Activated CD8-positive, alpha-beta memory T cell treated with anti-CD3 and anti-CD28 coated beads for 24 hours (primary cell): ENCODE measurements at regions not wholly inside any gene's neighbourhood (a gene's known extent, or its start where the extent isn't known, plus 50 kb on each side); places are given as distances from the start of the nearest gene placed in this dataset.
"Not testable (repeated sequence)": the region's sequence is repeated elsewhere in the genome, so short reads cannot be mapped to it uniquely, and the experiment has no call there.

ENCODE experiments used
- DNase-seq: peaks from one replicate; pipeline ENCODE4 v3.0.0-alpha.2; 2020

- DNase-seq, result no peak
Measured at GRCh38 chr7:16318989-16319915, 102.1 kb downstream of the CRPPA start.

- no peak for DNase-seq
Measured at GRCh38 chr7:16318463-16318862, 102.9 kb downstream of the CRPPA start.

GRCh38 chr7:16317406-16317805 is 103.9 kb downstream of the CRPPA start:
- no peak for DNase-seq

GRCh38 chr7:16315280-16315679 is 106.1 kb downstream of the CRPPA start:
- DNase-seq, result no peak

GRCh38 chr7:16309129-16309528 is 112.2 kb downstream of the CRPPA start:
- DNase-seq, result no peak

GRCh38 chr7:16301291-16301690 is 120.0 kb downstream of the CRPPA start:
- no peak for DNase-seq

GRCh38 chr7:16300361-16300895 is 120.9 kb downstream of the CRPPA start:
- no peak for DNase-seq

- DNase-seq, result no peak
Measured at GRCh38 chr7:16299853-16300252, 121.5 kb downstream of the CRPPA start.

- no peak for DNase-seq
Measured at GRCh38 chr7:16298221-16298620, 123.1 kb downstream of the CRPPA start.

- DNase-seq, result no peak
Measured at GRCh38 chr7:16295558-16295957, 125.8 kb downstream of the CRPPA start.

GRCh38 chr7:16293669-16294425 is 127.5 kb downstream of the CRPPA start:
- no peak for DNase-seq

- no peak for DNase-seq
Measured at GRCh38 chr7:16284581-16284980, 136.8 kb downstream of the CRPPA start.

GRCh38 chr7:16278167-16278787 is 143.1 kb downstream of the CRPPA start:
- no peak for DNase-seq

- DNase-seq, result no peak
Measured at GRCh38 chr7:16271990-16272665, 149.2 kb downstream of the CRPPA start.

GRCh38 chr7:16271355-16271915 is 149.9 kb downstream of the CRPPA start:
- DNase-seq, result no peak

GRCh38 chr7:16270844-16271243 is 150.5 kb downstream of the CRPPA start:
- no peak for DNase-seq

GRCh38 chr7:16268821-16269768 is 152.2 kb downstream of the CRPPA start:
- no peak for DNase-seq

GRCh38 chr7:16267953-16268820 is 153.2 kb downstream of the CRPPA start:
- DNase-seq, result no peak

- DNase-seq, result no peak
Measured at GRCh38 chr7:16266877-16267276, 154.5 kb downstream of the CRPPA start.

GRCh38 chr7:16266470-16266869 is 154.9 kb downstream of the CRPPA start:
- not testable (repeated sequence) for DNase-seq
